ENCODE measurements at regions not wholly inside any gene's neighbourhood (a gene's known extent, or its start where the extent isn't known, plus 50 kb on each side); places are given as distances from the start of the nearest gene placed in this dataset.

GRCh38 chr10:125399289-125399688, 238.9 kb upstream of the CTBP2 start:
- DNase-seq (ENCODE audit: low read depth), result no peak

- DNase-seq (ENCODE audit: low read depth), result no peak
These were observed 237.9 kb upstream of the CTBP2 start for GRCh38 chr10:125398270-125398669.

GRCh38 chr10:125397608-125398007, 237.2 kb upstream of the CTBP2 start:
- no peak for DNase-seq (ENCODE audit: low read depth)

- DNase-seq (ENCODE audit: low read depth), result peak; percentile 31
These were observed 236.3 kb upstream of the CTBP2 start for GRCh38 chr10:125396676-125397075.

GRCh38 chr10:125392609-125393008, 232.2 kb upstream of the CTBP2 start:
- DNase-seq (ENCODE audit: low read depth), result no peak

- no peak for DNase-seq (ENCODE audit: low read depth)
These were observed 231.8 kb upstream of the CTBP2 start for GRCh38 chr10:125392154-125392553.

GRCh38 chr10:125389648-125390047, 229.3 kb upstream of the CTBP2 start:
- no peak for DNase-seq (ENCODE audit: low read depth)

- no peak for DNase-seq (ENCODE audit: low read depth)
These were observed 219.2 kb upstream of the CTBP2 start for GRCh38 chr10:125379592-125379991.

GRCh38 chr10:125377368-125377767, 217.0 kb upstream of the CTBP2 start:
- no peak for DNase-seq (ENCODE audit: low read depth)

- DNase-seq (ENCODE audit: low read depth), result no peak
These were observed 214.8 kb upstream of the CTBP2 start for GRCh38 chr10:125375210-125375609.

- DNase-seq (ENCODE audit: low read depth), result no peak
These were observed 213.2 kb upstream of the CTBP2 start for GRCh38 chr10:125373546-125373945.

GRCh38 chr10:125370578-125370977, 210.2 kb upstream of the CTBP2 start:
- no peak for DNase-seq (ENCODE audit: low read depth)

- no peak for DNase-seq (ENCODE audit: low read depth)
These were observed 209.3 kb upstream of the CTBP2 start for GRCh38 chr10:125369382-125370326.

GRCh38 chr10:125368146-125368545, 207.8 kb upstream of the CTBP2 start:
- no peak for DNase-seq (ENCODE audit: low read depth)

- no peak for DNase-seq (ENCODE audit: low read depth)
These were observed 203.4 kb upstream of the CTBP2 start for GRCh38 chr10:125363791-125364190.

GRCh38 chr10:125362950-125363349, 202.6 kb upstream of the CTBP2 start:
- no peak for DNase-seq (ENCODE audit: low read depth)

GRCh38 chr10:125359401-125359800, 199.0 kb upstream of the CTBP2 start:
- no peak for DNase-seq (ENCODE audit: low read depth)

- DNase-seq (ENCODE audit: low read depth), result no peak
These were observed 195.3 kb upstream of the CTBP2 start for GRCh38 chr10:125355657-125356056.

GRCh38 chr10:125350519-125350918, 190.2 kb upstream of the CTBP2 start:
- DNase-seq (ENCODE audit: low read depth), result no peak

- no peak for DNase-seq (ENCODE audit: low read depth)
These were observed 188.2 kb upstream of the CTBP2 start for GRCh38 chr10:125348536-125348935.

GRCh38 chr10:125344573-125345171, 184.3 kb upstream of the CTBP2 start:
- DNase-seq (ENCODE audit: low read depth), result no peak

GRCh38 chr10:125343983-125344382, 183.6 kb upstream of the CTBP2 start:
- no peak for DNase-seq (ENCODE audit: low read depth)

GRCh38 chr10:125343118-125343925, 183.0 kb upstream of the CTBP2 start:
- peak; percentile 3 for DNase-seq (ENCODE audit: low read depth)

Measured in GM04504 (cell line).